CD4-positive, alpha-beta T cell treated with Interferon gamma for 1 hour (primary cell): ENCODE measurements at regions not wholly inside any gene's neighbourhood (a gene's known extent, or its start where the extent isn't known, plus 50 kb on each side); places are given as distances from the start of the nearest gene placed in this dataset.

Experiments used
- DNase-seq: peaks from one replicate; pipeline ENCODE4 v3.0.0-alpha.2; 2020

DNA sequence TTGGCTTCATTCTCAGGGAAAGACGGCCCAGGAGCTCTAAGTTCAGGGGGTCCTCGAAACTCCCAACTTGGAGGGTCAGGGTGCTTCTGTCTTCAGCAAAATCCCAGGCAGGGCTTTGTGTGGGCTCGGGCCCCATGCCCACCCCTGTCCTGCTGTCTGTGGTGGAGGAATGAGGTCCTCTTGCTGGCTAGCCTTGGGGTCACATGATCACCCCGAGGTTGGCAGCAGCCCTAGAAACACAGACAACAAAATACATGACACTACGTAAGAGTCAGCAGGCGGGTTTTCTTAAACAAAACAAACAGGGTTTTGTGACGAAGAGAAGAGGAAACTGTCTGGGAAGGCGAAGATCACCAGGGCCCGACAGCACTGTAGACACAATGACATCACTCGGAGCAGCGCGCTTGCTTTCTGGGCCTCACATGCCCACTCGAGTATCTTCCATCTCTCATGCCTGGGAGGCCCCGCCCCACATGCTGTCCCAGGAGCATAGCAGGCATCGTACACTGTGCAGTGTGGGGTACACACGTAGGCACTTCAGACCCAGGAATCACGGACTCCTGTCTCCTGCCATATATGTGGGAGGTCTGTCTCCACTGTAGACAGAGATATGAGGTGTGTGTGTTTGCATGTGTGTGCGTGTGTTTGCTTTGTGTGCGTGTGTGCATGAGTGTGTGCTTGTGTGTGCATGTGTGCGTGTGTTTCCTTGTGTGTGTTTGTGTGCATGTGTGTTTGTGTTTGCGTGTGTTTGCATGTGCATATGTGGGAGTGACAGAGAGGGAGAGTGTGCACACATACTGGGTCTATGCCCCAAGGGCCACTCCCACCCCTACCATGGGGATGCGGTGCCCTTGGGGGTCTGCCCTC is 94.7 kb downstream of the SIK1 start:
- DNase-seq = no peak

DNA sequence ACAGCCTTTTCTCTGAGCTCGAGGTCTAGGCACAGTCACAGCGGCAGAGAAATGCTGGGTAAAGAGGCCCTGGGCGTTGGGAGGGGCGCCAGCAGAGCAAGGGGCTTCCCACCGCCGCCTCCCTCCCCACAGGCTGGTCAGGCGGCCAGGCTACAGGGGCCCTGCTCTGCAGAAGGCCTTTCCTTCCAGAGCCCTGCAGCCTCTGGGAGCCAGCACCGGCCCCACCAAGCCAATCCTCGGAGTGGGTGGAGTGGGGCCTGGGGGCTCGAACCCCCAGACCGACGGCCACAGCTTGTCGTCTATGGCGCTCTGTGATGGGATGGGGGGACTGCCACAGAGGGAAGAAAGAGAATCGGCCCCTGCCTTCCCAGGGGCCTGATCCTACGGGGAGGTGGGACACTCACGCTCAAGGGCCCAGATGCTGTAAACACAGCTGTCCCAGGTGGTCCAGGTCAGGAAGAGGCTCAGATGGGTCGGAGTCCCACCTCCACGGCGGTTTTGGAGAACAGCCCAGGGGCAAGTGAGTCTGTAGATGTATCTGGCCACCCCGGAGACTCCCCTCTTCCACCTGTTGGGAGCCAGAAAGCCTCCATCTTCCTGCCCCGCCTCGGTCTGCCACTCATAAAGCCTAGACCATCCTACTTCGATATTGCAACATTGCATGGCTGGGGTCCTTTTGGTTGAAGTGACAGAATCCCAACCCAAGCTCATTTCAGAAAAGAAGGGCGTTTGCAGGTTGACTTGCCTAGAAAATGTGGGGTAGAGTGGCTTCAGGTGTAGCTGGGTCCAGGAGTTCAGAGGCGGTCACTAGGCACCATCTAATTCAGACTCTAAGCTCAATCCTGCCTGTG is 95.6 kb downstream of the SIK1 start:
- no peak for DNase-seq

DNA sequence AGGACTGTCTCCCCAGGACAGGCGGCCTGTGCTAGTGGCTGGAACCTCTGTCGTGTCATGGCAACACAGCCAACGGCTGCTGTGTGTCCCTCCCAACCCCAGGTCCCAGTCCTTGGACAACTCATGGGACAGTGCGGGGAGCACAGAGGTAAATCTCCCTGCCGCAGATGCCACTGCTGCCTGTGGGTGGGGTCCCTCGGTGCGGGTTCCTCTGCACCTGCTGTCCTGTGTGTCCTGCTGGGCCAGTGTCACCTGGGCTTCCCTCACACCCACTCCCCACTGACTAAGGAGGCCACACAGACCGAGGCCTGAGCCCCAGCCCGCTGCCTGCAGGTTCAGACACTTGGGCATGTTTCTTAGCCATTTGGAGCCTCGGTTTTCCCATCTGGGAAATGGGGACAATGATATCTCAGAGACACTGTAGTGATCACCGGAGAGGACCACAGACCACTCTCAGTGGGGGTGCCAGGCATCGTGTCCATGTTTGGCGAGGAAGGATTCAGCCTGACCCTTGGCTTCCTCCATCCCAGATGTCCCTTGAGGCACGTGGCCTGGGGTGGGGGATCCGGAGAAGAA is 96.5 kb downstream of the SIK1 start:
- DNase-seq = no peak

DNA sequence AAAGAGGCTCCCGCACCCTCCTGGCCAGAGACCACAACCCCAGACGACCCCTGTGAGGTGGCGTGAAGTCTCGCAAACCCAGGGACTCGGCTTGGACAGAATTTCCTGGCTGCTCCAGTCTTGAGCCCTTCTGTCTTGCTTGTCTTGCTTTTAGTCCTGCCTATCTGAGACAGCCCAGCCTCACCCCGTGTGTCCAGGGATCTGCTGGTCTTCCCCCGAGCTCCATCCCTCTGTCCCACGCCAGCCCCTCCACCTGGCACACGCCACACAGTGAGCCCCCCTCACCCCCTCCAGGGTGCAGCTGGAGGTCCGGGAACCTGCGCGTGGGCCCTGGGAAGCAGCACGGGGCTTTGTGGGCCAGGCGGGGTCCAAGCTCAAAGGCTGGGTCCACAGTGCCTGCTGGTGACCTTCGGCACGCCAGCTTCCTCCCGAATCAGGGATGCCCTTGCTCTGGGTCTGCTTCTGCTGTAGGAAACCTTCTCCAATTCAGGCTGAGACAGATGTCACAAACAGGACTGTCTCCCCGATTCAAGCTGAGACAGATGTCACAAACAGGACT is 97.1 kb downstream of the SIK1 start:
- DNase-seq = no peak

DNA sequence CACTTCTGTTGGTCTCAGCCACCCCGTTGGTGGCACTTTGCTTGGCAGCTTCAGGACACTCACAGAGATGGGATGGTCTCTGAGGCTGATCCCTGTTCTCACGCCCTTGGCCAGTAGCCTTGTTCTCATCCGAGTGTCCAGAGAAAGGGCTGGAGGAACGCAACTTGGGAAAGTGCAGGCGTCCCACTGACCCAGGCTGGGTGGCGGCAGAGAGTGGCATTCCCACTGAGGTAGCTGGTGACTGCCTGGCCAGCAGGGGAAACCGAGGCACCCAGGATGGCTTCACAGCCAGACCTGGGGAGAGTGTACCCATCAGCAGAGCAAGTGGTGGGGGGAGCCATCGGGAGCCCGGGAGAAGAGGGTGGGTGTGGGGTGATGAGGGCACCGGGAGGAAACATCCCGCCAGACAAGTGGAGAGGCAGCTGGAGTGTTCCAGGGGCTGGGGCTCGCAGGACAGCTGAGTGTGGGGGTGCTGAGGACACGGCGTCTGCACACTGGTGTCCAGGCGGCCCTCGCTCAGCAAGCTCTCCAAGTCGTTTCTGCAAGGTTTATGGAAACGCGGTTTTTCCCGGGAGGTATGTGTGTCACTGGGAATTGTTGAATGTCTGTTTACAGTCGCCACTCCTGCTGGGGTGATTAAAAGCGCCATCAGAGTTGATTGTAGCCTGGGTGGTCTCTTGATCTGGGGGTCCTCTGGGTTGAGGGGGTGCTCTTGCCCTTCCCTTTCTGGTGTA is 97.8 kb downstream of the SIK1 start:
- no peak for DNase-seq

DNA sequence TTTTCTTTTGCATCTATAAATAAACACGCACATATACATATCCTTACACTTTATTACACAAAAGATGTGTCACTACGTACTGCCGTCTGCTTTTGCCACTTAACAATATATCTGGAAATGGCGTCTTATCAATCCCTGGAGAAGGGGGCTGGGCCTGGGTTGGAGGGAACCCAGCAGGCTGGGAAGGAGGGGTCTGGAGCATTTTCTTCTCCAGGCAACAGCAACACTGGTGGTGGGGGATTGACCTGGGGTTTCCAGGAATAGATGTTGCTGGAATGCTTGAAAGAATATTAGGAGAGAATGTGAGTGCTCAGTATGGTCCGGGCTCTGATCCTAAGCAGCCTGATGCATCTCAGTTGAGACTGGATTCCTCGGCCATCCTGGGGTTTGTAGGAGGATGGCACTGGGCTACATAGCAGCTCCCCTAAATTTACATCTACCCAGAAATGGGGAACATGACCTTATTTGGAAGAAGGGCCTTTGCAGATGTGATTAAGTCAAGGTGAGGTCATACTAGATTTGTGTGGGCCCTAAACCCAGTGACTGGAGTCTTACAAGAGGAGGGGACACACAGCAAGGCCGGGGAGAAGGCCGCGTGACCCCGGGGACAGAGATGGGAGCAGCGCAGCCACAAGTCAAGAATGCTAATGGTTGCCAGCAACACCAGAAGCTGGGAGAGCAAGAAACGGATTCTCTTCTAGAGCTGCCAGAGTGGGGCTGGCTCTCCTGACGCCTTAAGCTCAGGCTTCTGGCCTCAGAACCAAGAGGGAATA is 98.6 kb downstream of the SIK1 start:
- DNase-seq = no peak

DNA sequence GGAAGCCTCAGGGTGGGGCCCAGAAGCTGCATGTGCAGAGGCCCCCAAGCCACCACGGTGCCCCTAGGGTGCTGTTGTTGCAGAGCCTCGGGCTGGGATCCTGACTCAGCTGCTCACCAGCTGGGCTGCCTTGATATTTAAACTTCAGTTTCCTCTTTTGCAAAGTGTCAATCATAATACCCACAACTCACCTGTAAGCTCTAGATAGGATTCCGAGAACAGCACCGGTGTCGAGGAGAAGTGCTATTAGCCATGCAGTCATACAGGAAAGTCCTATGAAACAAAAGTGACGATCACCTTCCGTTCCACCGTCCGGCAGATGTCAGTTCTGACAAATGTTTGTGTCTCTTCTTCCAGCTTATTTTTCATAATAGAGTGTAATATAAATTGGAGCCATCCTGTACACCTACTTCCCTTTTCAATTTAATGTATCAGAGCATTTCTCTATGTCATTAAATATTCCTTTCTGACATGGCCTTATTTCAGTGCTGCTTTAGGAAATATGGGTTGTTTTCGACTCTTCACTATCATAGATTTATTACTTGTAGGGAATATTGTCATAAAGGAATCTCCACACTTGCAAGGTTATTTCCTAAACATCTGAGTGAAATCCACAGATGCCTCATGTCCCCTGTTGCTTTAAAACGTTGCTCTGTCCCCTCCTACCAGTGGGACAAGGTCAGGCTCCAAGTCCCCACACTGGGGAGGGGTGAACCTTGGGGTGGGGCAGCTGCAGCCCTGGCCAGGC is 100.8 kb downstream of the SIK1 start:
- peak; percentile 28 for DNase-seq

DNA sequence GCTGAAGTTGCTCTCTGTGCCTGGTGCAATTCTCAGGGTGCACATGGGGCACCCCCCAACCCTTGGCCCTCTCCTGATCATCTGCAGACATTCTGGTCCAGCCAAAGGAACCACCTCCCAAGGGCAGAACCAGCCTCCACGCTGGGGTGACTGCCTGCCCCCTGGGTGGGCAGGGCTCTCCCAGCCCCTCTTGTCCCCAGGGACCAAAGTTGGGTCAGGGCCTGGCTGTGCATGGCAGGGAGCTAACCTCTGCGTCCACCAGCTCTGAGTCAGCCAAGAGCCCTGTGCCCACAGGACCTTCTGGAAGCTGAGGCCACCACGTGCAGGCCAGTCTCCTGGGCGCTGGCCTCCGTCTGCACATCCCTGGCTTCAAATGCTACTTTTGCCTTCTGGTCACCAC is 101.9 kb downstream of the SIK1 start:
- DNase-seq = no peak

DNA sequence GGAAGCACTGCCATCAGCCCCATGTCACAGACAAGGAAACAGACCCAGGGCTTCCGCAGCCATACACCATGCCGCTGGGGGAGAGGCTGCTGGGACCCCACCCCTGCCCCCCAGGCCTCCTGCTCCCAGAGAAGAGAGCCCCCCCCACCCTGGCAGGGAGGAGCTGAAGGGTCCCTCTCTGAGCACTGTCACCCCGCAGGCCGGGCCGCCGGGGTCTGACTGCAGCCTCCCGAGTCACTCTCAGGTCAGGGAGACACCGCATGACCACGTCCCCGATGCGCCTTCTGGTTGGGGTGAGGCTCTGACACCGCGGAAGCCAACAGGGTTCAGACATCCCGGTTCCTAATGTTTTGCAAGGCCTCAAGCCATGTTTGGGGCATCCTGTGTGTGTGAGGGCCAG is 102.3 kb downstream of the SIK1 start:
- no peak for DNase-seq

DNA sequence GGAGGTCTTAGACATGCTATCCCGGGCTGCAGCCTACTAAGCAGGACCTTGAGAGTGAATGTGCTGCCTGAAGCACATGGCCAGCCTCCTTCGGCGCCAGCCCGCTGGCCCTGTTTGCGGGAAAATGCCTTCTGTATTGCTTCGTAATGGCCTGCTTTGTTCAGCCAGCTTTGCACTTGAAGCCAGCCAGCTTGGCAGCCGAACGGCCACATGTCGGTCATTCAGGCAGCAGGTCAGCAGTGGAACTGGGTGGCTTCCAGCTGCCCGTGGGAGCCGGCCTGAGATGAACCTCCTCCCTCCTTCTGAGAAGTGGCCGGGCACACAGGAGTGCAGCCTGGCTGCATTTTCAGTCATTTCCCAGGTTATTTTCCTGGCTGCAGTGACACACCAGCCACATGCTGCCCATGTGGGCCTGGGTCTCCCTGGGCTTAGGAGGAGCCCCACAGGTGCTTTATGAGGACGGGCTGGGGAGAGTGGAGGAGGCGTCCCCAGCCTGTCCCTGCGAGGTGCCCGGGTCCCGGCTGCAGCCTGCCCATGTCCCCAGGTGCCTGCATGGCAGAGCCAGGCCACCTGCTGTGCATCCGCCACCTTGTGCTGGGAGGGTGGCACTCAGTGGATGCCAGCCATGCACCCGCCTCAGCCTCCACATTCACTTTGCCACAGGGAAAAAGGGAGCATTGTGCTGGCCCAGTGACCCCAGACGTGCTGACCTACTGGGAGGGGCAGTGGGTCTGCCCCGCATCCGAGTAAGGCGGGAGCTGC is 103.5 kb downstream of the SIK1 start:
- DNase-seq = no peak

DNA sequence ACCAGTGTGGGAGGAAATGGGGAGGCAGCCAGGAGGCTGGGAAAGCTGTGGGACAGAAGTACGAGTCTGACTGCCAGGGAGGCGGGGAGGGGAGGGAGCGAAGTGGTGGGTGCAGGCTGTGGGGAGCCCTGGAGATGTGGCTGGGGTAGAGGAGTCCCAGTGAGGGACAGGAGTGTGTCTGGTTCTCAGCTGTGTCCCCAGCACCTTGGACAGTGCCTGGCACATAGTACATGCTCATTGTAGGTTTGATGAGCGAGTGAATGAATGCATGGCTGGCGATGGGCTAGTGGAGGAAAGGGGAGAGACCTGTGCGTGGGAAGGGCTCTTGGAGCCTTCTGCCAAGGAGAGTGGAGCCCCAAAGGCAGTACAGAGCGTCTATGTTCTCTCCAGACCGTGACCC is 104.1 kb downstream of the SIK1 start:
- DNase-seq = no peak

DNA sequence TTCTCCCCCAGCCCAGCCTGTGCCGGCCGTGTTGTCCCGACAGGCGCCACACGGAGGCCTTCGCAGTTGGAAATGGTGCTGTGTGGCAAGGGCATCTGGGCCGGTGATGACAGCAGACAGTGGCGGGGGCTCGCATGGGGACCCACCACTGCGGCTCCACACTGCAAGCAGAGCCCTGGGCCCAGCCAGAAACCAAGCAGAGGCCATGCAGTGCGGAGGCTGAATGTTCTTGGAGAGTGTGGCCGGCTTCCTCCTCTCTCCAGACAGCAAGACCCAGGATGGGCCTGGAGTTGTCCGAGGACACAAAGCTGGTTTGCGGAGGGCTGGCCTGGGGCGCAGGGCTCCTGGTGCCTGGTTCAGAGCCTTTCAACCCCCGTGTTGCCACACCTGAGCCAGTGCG is 104.6 kb downstream of the SIK1 start:
- no peak for DNase-seq

DNA sequence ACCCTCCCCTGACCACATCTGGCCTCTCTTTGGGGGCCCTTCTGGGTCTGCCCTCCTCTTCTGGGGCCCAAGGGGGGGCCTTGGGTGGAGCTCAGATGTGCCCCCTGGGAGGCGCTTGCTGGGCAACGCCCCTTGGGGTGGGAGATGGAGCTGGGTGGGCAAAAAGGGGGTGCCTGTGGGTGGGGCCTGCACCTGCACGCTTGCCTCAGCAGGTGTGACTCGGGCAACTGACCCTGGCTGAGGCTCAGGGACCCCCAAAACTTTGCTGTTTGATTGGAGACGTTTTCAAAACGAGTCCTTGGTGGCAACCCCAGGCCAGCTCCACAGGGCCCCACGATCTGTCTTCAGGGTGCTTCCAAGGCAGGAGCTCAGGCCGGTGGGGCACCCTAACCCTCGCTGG is 105.3 kb downstream of the SIK1 start:
- DNase-seq = no peak

DNA sequence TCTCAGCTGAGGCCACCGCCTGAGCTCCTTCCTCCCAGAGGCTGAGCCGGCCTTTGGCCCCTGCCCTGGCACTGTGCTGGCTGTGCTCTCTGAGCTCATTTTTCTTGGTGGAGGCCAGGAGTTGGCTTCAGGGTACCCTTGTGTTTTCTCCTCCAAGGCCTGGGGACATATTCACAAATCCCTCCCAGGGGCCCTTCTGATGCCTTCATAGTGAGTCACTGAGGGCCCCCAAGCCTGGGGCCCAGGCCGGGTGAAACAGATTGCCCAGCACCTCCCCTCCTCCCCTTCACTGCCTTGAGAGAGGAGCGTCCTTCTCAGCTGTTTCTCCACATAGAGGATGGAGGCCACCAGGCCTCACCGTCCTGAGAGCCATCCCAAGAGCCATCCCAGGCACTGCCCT is 105.8 kb downstream of the SIK1 start:
- no peak for DNase-seq

DNA sequence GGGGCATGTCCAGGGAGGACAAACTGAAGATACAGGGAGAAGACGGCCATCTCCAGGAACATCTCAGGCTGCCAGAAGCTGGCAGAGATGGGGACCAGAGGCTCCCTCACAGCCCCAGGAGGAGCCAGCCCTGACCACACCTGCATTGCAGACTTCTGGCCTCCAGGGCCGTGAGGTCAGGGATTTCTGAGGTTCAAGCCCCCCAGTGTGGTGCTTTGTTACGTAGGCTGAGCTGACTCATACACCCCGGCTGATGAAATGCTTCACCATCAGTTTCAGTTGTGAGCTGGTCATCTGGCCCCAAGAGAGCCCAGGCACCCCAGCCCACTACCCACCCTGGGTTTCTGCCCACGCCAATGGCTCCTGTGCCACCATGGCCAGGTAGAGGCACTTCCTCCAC is 106.4 kb downstream of the SIK1 start:
- no peak for DNase-seq

DNA sequence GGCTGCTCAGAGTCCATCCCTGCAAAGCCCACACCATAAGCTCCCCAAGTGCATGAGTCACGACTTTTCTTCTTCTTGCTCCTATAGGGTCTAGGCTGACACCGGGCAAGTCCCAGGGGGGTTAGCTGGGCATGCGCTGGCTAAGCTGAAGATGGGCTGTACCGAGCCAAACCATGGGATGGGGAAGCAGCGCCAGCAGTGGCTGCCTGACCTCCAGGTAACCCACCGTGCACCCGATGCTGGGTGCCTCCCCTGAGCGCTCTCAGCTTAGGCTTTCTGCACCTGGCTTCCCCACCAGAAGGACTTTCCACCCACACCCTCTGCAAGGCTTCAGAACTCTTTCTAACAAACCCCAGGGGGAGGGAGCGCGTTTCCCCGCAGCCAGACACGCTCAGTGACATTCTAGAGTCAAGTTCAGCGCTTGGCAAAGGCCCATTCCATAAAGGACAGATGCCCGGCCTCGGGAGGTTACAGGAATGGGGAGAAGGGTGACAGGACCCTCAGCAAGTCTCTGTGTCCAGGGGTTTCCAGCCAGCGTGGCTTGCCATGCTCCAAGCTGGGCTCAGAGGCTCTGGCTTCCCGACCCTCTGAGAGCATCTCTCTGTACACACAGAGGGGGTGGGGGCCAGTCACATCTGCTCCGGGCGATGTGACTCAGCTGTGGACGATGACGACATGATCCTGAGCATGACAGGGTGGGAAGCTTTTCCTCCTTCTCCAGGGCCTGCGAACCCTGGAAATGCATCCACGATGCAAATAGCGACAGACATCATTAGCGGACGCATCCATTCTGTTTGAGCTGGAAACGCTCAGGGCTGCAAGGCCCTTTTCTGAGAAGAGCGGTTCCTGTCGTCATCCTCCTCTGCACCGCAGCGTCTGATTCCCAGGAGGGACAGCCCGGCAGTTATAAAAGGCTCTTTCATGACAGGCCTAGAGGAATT is 107.8 kb downstream of the SIK1 start:
- DNase-seq = no peak

DNA sequence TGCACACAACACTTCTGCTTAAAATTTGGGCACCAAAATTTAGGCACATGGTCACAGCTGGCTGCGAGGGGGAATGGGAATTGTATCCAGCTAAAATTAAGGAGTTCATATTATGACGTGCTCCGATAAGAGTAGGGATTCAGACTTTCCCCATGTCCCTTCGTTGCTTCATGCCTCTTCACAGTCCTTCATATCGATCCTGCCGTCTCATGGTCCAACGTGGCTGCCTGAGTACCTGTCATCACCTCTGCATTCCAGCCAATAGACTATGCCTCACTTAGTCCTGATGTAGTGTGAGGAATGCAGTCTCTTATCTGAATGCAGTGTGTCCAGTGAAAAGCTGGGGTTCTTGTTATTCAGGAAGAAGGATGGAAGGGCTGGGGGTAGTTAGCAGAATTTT is 108.6 kb downstream of the SIK1 start:
- no peak for DNase-seq

DNA sequence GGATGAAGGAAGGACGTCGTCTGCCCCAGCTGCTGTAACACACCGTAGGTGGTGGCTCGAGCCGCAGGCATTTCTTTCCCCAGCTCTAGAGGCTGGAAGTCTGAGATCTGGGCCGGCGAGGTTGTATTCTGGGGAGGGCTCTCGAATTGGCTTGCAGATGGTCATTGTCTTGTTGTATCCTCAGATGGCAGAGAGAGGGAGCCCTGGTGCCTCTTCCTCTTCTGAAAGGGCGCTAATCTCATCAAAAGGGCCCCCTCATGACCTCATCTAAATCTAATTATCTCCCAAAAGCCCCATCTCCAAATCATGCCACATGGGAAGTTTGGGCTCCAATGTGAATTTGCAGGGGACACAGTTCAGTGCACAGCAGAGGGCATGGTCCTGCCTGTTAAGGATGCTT is 109.0 kb downstream of the SIK1 start:
- DNase-seq = no peak

DNA sequence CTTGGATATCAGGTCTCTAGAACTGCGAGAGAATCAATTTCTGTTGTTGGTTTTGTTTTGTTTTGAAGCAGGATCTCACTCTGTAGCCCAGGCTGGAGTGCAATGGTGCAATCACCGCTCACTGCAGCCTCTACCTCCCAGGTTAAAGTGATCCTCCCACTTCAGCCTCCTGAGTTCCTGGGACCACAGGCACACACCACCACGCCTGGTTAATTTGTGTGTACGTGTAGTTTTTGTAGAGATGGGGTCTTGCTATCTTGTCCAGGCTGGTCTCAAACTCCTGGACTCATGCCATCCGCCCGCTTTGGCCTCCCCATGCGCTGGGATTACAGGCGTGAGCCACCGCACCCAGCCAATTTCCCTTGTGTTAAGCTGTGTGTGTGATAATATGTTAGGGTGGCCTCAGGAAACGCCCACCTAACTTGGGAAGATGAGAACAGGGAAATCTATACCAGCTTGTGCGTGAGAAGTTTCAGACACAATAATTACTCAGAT is 109.6 kb downstream of the SIK1 start:
- no peak for DNase-seq
